Subcutaneous abdominal adipose tissue (tissue), 5 donors: ENCODE measurements at regions not wholly inside any gene's neighbourhood (a gene's known extent, or its start where the extent isn't known, plus 50 kb on each side); places are given as distances from the start of the nearest gene placed in this dataset.
"Not testable (repeated sequence)": the region's sequence is repeated elsewhere in the genome, so short reads cannot be mapped to it uniquely, and the experiment has no call there.

ENCODE experiments used
- H3K27ac ChIP-seq: one replicate; pipeline ENCODE4 v1.7.0; 2013; ENCODE audit warnings: low read depth, mild to moderate bottlenecking, inconsistent platforms, low read length, moderate library complexity
- H3K27me3 ChIP-seq, 5 donors: one replicate each; pipeline ENCODE4 v1.7.0; 2013; ENCODE audit warnings: low read length in 5 of 5, inconsistent platforms in 1 of 5; ENCODE audit not compliant: control insufficient read depth in 5 of 5, insufficient read depth in 4 of 5
- H3K36me3 ChIP-seq, 5 donors: one replicate each; pipeline ENCODE4 v1.7.0; 2013; ENCODE audit warnings: low read length in 5 of 5; ENCODE audit not compliant: control insufficient read depth in 5 of 5, insufficient read depth in 5 of 5
- H3K4me1 ChIP-seq, 5 donors: one replicate each; pipeline ENCODE4 v1.7.0; 2013; ENCODE audit warnings: low read length in 5 of 5, mild to moderate bottlenecking in 3 of 5, moderate library complexity in 1 of 5; ENCODE audit not compliant: control insufficient read depth in 5 of 5, insufficient read depth in 5 of 5
- H3K4me3 ChIP-seq, 5 donors: one replicate each; pipeline ENCODE4 v1.7.0; 2013; ENCODE audit warnings: low read length in 5 of 5, low read depth in 1 of 5
- H3K9ac ChIP-seq, 5 donors: one replicate each; pipeline ENCODE4 v1.7.0; 2013; ENCODE audit warnings: low read length in 5 of 5, mild to moderate bottlenecking in 4 of 5, moderate library complexity in 3 of 5
- H3K9me3 ChIP-seq, 5 donors: one replicate each; pipeline ENCODE4 v1.7.0; 2013; ENCODE audit warnings: low read length in 5 of 5; ENCODE audit not compliant: control insufficient read depth in 5 of 5
- donor health status: healthy.
- donor health status: healthy.
- donor health status: healthy.
- donor health status: healthy.
- donor health status: healthy.

GRCh38 chr6:144372611-144373594 is 87.8 kb downstream of the UTRN start:
- Histone ChIP-seq H3K4me3 (no peak overlapping the region), H3K4me1 (peaks cover 0 to 14% (median 9%) of the 10 kb centered on the region in 5 donors), H3K27ac (no peak overlapping the region)

DNA sequence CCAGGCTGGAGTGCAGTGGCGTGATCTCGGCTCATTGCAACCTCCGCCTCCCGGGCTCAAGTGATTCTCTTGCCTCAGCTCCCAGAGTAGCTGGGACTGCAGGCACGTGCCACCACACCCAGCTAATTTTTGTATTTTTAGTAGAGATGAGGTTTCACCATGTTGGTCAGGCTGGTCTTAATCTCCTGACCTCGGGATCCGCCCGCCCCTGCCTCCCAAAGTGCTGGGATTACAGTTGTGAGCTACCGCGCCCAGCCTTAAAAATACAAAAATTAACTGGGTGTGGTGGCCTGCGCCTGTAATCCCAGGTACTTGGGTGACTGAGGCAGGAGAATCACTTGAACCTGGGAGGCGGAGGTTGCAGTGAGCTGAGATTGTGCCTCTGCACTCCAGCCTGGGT is 89.4 kb downstream of the UTRN start:
- not testable (repeated sequence) for H3K36me3 ChIP-seq, H3K9me3 ChIP-seq, H3K27ac ChIP-seq, H3K4me3 ChIP-seq, H3K27me3 ChIP-seq, H3K9ac ChIP-seq
- peaks cover 0 to 28% (median 24%) of the 10 kb centered on the region in 5 donors for H3K4me1 ChIP-seq

More at GRCh38 chr6:144372611-144373594, 87.8 kb downstream of the UTRN start:
- H3K27me3 ChIP-seq, result no peaks in the 10 kb centered on the region
- H3K9me3 ChIP-seq, result no peaks in the 10 kb centered on the region
- peaks cover 0 to 3% (median 0%) of the 10 kb centered on the region in 5 donors for H3K36me3 ChIP-seq
- no peak overlapping the region for H3K9ac ChIP-seq

- Histone ChIP-seq H3K36me3 (no peaks in the 10 kb centered on the region), H3K9me3 (no peaks in the 10 kb centered on the region), H3K27me3 (no peaks in the 10 kb centered on the region), H3K27ac (peak overlapping the region; percentile 7), H3K4me1 (peaks cover 0 to 33% (median 24%) of the 10 kb centered on the region in 5 donors), H3K4me3 (no peak overlapping the region), H3K9ac (no peak overlapping the region)
These were observed 92.6 kb downstream of the UTRN start for GRCh38 chr6:144377586-144378210.

DNA sequence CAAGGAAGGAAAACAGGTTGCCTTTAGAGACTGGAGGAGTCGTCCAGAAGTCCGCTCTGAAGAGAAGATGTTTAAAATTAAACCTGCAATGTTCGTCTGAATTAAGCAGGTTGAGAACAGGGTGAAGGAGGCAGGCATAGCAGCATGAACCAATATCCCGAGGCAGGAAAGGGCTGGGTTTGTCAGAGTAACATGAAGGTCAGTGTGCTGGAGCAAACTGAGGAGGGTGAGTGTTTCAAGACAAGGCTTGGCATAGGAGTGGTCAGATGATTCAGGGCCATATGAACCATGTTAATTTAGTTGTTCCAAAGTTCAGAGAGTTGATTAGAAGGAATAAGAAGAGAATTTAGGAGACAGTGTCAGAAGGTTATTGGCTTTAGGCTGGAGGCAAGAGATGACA is 93.3 kb downstream of the UTRN start:
- Histone ChIP-seq H3K4me1 (peaks cover 0 to 33% (median 24%) of the 10 kb centered on the region in 5 donors), H3K27ac (no peak overlapping the region), H3K9me3 (no peaks in the 10 kb centered on the region), H3K27me3 (no peaks in the 10 kb centered on the region), H3K9ac (no peak overlapping the region), H3K4me3 (no peak overlapping the region), H3K36me3 (no peaks in the 10 kb centered on the region)

GRCh38 chr6:144379356-144379755 is 94.2 kb downstream of the UTRN start:
- no peak overlapping the region for H3K4me3 ChIP-seq
- H3K9me3 ChIP-seq, result no peaks in the 10 kb centered on the region
- H3K27ac ChIP-seq, result peak overlapping the region; percentile 4
- no peak overlapping the region for H3K9ac ChIP-seq
- no peaks in the 10 kb centered on the region for H3K27me3 ChIP-seq
- H3K4me1 ChIP-seq, result peaks cover 0 to 33% (median 24%) of the 10 kb centered on the region in 5 donors
- no peaks in the 10 kb centered on the region for H3K36me3 ChIP-seq

- peaks cover 0 to 29% (median 26%) of the 10 kb centered on the region in 5 donors for H3K4me1 ChIP-seq
- not testable (repeated sequence) for H3K36me3 ChIP-seq, H3K27me3 ChIP-seq, H3K9ac ChIP-seq, H3K9me3 ChIP-seq, H3K27ac ChIP-seq, H3K4me3 ChIP-seq
These were observed 96.4 kb downstream of the UTRN start for GRCh38 chr6:144381499-144381898.

GRCh38 chr6:144383336-144383735 is 98.2 kb downstream of the UTRN start:
- Histone ChIP-seq H3K4me3 (no peak overlapping the region), H3K9ac (no peak overlapping the region), H3K9me3 (no peaks in the 10 kb centered on the region), H3K36me3 (no peaks in the 10 kb centered on the region), H3K27ac (no peak overlapping the region), H3K4me1 (peaks cover 0 to 22% (median 19%) of the 10 kb centered on the region in 5 donors), H3K27me3 (no peaks in the 10 kb centered on the region)

DNA sequence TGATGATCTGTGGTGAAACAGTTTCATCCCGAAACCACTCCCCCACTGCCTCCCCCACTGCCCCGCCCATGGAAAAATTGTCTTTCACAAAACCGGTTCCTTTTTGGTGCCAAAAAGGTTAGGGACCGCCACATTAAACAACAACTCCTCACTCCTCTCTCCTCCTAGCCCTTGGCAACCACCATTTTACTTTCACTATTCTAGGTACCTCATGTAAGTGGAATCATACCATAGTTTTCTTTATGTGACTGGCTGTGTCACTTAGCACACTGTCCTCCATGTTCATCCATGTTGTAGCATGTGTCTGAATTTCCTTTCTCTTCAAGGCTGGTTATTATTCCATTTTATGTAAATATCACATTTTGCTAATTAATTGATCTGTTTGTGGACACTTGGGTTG is 99.3 kb downstream of the UTRN start:
- H3K9ac ChIP-seq, result no peak overlapping the region
- H3K4me3 ChIP-seq, result no peak overlapping the region
- H3K4me1 ChIP-seq, result peaks cover 0 to 12% (median 8%) of the 10 kb centered on the region in 5 donors
- no peak overlapping the region for H3K27ac ChIP-seq
- peaks cover 0 to 3% (median 0%) of the 10 kb centered on the region in 5 donors for H3K36me3 ChIP-seq
- H3K27me3 ChIP-seq, result no peaks in the 10 kb centered on the region
- H3K9me3 ChIP-seq, result no peaks in the 10 kb centered on the region

DNA sequence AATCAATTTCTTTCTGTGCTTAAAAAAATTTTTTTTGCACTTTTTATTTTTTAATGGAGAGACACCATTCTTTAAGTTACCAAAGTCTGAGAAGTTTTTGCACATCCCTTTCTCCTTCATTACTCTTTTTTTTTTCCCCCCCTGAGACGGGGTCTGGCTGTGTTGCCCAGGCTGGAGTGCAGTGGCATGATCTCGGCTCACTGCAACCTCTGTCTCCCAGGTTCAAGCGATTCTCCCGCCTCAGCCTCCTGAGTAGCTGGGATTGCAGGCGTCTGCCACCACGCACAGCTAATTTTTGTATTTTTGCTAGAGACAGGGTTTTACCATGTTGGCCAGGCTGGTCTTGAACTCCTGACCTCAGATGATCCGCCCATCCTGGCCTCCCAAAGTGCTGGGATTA is 104.3 kb downstream of the UTRN start:
- H3K27ac ChIP-seq, H3K27me3 ChIP-seq, H3K9ac ChIP-seq, H3K4me3 ChIP-seq, H3K9me3 ChIP-seq, H3K36me3 ChIP-seq: not testable (repeated sequence)
- peaks cover 0 to 12% (median 0%) of the 10 kb centered on the region in 5 donors for H3K4me1 ChIP-seq

DNA sequence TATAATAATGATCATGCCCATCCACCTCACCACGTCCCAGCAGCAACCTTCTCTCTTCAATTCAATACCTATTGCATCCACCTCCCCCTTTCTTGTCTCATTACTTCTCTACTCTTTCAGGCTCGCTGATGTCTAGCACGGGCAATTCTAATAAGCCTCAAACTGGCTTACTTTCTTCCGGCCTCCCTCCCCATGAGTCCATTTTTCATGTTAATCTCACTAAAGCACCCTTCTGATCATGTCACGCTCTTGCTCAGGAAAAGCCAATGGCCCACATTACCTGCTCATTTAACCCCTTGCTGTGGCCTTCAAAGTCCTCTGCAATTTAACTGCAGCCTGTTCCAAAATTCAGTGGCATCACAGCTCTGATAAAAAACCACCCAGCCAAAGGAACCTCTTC is 105.1 kb downstream of the UTRN start:
- Histone ChIP-seq H3K4me3 (no peak overlapping the region), H3K27me3 (no peaks in the 10 kb centered on the region), H3K9me3 (no peaks in the 10 kb centered on the region), H3K36me3 (peaks cover 0 to 3% (median 0%) of the 10 kb centered on the region in 5 donors), H3K4me1 (peaks cover 0 to 13% (median 2%) of the 10 kb centered on the region in 5 donors), H3K9ac (no peak overlapping the region), H3K27ac (no peak overlapping the region)
